BE2C (cell line): ENCODE measurements at regions not wholly inside any gene's neighbourhood (a gene's known extent, or its start where the extent isn't known, plus 50 kb on each side); places are given as distances from the start of the nearest gene placed in this dataset.

Source experiments
- DNase-seq: peaks from one replicate; pipeline ENCODE4 v3.0.0-alpha.2; 2020
- H3K27me3 ChIP-seq: fragments of 250-450 bp; sonication (Bioruptor Pico); 2 replicates; pipeline ENCODE4 v1.5.1; 2020; ENCODE audit warnings: mild to moderate bottlenecking
- H3K36me3 ChIP-seq: fragments of 250-450 bp; sonication (Bioruptor Pico); 2 replicates; pipeline ENCODE4 v1.5.1; 2020; ENCODE audit warnings: mild to moderate bottlenecking
- H3K4me1 ChIP-seq: fragments of 250-450 bp; sonication (Bioruptor Pico); 2 replicates; pipeline ENCODE4 v1.5.1; 2020
- H3K4me3 ChIP-seq: 2 replicates; pipeline ENCODE4 v1.5.1; 2011; ENCODE audit warnings: low read depth, low read length
- H3K9me3 ChIP-seq: fragments of 250-450 bp; sonication (Bioruptor Pico); 2 replicates; pipeline ENCODE4 v1.5.1; 2020
- TF ChIP-seq, protein P1 (sequence below): IDR thresholded peaks from 2 replicates; pipeline ENCODE4 v1.5.1; 2012; ENCODE audit warnings: mild to moderate bottlenecking, low read depth, low read length

- TF ChIP-seq, protein P1, sequence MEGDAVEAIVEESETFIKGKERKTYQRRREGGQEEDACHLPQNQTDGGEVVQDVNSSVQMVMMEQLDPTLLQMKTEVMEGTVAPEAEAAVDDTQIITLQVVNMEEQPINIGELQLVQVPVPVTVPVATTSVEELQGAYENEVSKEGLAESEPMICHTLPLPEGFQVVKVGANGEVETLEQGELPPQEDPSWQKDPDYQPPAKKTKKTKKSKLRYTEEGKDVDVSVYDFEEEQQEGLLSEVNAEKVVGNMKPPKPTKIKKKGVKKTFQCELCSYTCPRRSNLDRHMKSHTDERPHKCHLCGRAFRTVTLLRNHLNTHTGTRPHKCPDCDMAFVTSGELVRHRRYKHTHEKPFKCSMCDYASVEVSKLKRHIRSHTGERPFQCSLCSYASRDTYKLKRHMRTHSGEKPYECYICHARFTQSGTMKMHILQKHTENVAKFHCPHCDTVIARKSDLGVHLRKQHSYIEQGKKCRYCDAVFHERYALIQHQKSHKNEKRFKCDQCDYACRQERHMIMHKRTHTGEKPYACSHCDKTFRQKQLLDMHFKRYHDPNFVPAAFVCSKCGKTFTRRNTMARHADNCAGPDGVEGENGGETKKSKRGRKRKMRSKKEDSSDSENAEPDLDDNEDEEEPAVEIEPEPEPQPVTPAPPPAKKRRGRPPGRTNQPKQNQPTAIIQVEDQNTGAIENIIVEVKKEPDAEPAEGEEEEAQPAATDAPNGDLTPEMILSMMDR, result no peak
- Histone ChIP-seq H3K4me1 (no peaks in the 10 kb centered on the region), H3K4me3 (no peak overlapping the region), H3K27me3 (no peaks in the 10 kb centered on the region), H3K9me3 (no peaks in the 10 kb centered on the region), H3K36me3 (no peaks in the 10 kb centered on the region)
- DNase-seq, result no peak
Measured at GRCh38 chr4:12973522-12973921, 510.6 kb downstream of the RAB28 start.

GRCh38 chr4:12968345-12968744, 515.8 kb downstream of the RAB28 start:
- H3K27me3 ChIP-seq, result no peaks in the 10 kb centered on the region
- no peaks in the 10 kb centered on the region for H3K9me3 ChIP-seq
- H3K4me3 ChIP-seq, result no peak overlapping the region
- H3K4me1 ChIP-seq, result no peaks in the 10 kb centered on the region
- no peaks in the 10 kb centered on the region for H3K36me3 ChIP-seq
- TF ChIP-seq, protein P1, result no peak
- no peak for DNase-seq

DNA sequence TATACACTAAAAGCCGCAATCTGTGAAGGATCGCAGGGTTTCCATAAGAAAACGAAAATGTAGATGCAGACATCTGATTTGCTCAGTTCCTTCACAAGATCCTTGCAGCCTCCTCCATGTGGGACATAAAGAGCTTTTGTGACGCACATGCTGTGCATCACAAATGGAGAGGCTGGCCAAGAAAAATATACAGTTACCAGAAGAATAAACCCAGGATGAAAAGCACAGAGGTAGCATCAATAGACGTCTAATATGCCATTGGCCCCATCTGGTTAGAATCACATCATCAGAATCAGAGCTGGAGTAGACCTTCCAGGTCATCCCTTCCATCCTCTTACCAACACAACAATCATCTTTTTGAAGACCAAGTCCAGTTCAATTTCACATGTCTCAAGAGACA, 517.4 kb downstream of the RAB28 start:
- H3K4me1 ChIP-seq, result no peaks in the 10 kb centered on the region
- H3K9me3 ChIP-seq, result no peaks in the 10 kb centered on the region
- TF ChIP-seq, protein P1, result no peak
- H3K36me3 ChIP-seq, result no peaks in the 10 kb centered on the region
- no peak for DNase-seq
- H3K4me3 ChIP-seq, result no peak overlapping the region
- H3K27me3 ChIP-seq, result no peaks in the 10 kb centered on the region

GRCh38 chr4:12965334-12965733, 518.8 kb downstream of the RAB28 start:
- Histone ChIP-seq H3K9me3 (no peaks in the 10 kb centered on the region), H3K4me1 (no peaks in the 10 kb centered on the region), H3K36me3 (no peaks in the 10 kb centered on the region), H3K4me3 (no peak overlapping the region), H3K27me3 (no peaks in the 10 kb centered on the region)
- no peak for DNase-seq
- TF ChIP-seq, protein P1, result no peak

GRCh38 chr4:12963912-12964311, 520.2 kb downstream of the RAB28 start:
- H3K27me3 ChIP-seq, result no peaks in the 10 kb centered on the region
- TF ChIP-seq, protein P1, result no peak
- no peaks in the 10 kb centered on the region for H3K9me3 ChIP-seq
- no peak overlapping the region for H3K4me3 ChIP-seq
- no peaks in the 10 kb centered on the region for H3K4me1 ChIP-seq
- DNase-seq, result no peak
- H3K36me3 ChIP-seq, result no peaks in the 10 kb centered on the region

DNA sequence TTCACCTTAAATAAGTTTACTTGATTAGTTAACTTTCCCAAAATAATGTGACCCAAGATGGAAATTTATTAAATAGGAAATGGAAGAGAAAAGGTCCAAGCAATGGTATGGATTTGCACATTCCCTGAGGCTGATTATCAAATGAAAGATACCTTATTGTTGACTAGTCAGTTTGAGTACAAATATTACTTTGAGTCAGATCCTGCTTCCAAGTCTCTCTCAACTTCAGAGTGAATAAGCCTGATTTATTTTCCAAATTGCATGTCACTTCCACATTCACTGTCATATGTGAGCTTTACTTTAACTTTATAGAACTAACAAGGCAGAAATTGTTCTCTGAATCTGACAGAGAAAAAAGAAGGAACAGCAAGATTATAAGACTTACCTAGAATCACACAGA, 520.8 kb downstream of the RAB28 start:
- H3K4me1 ChIP-seq, result no peaks in the 10 kb centered on the region
- TF ChIP-seq, protein P1, result no peak

More for the DNA sequence above, 520.8 kb downstream of the RAB28 start:
- Histone ChIP-seq H3K9me3 (no peaks in the 10 kb centered on the region), H3K36me3 (no peaks in the 10 kb centered on the region), H3K4me3 (no peak overlapping the region), H3K27me3 (no peaks in the 10 kb centered on the region)
- DNase-seq, result no peak
